IMR-90 (cell line): ENCODE measurements at regions not wholly inside any gene's neighbourhood (a gene's known extent, or its start where the extent isn't known, plus 50 kb on each side); places are given as distances from the start of the nearest gene placed in this dataset.
"Not testable (repeated sequence)": the region's sequence is repeated elsewhere in the genome, so short reads cannot be mapped to it uniquely, and the experiment has no call there.

ENCODE experiments used
- ATAC-seq: fragments of 200-7000 bp; cut with Tn5 transposase; 2 replicates; pipeline ENCODE4 v1.9.1; 2020; ENCODE audit warnings: low read depth, mild to moderate bottlenecking, moderate library complexity
- BruUV-seq: library from RNA; stranded (reverse); fragments of 400-500 nt; replicated peaks from 2 replicates; lab custom pipeline; 2021; lab: Mats Ljungman, UMichigan
- CTCF ChIA-PET: fragments of 300-600 bp; formaldehyde crosslinking; extraction: SDS; loops from one replicate; lab custom pipeline; 2021; ENCODE audit warnings: antibody characterized with exemption; lab: Yijun Ruan, JAX
- POLR2A ChIA-PET: fragments of 300-600 bp; sonication (Branson Sonifier 250); formaldehyde crosslinking; loops from one replicate; lab custom pipeline; 2022; ENCODE audit warnings: antibody characterized with exemption; ENCODE audit not compliant: unreplicated experiment; lab: Charles Lee
- DNase-seq: peaks from one replicate; pipeline ENCODE4 v3.0.0; 2013
- H2AFZ ChIP-seq: replicated peaks from 2 replicates; pipeline ENCODE3; 2013; ENCODE audit warnings: low read length, mild to moderate bottlenecking; ENCODE audit not compliant: poor library complexity
- H2AK5ac ChIP-seq: 2 replicates; pipeline ENCODE4 v1.6.1; 2013; ENCODE audit warnings: low read depth, low read length, inconsistent platforms
- H2AK9ac ChIP-seq: replicated peaks from 2 replicates; pipeline ENCODE3; 2013; ENCODE audit warnings: mild to moderate bottlenecking, low read depth, low read length, moderate library complexity; ENCODE audit not compliant: poor library complexity
- H2BK120ac ChIP-seq: 2 replicates; pipeline ENCODE4 v1.6.1; 2013; ENCODE audit warnings: low read depth, low read length, inconsistent platforms
- H2BK15ac ChIP-seq: 3 replicates; pipeline ENCODE4 v1.6.1; 2013; ENCODE audit warnings: low read depth, low read length, inconsistent platforms
- H2BK20ac ChIP-seq: 2 replicates; pipeline ENCODE4 v1.6.1; 2013; ENCODE audit warnings: low read depth, mild to moderate bottlenecking, inconsistent platforms, low read length, moderate library complexity
- H2BK5ac ChIP-seq: 2 replicates; pipeline ENCODE4 v1.6.1; 2013; ENCODE audit warnings: mild to moderate bottlenecking, low read depth, low read length, inconsistent platforms; ENCODE audit not compliant: poor library complexity, severe bottlenecking
- H3K14ac ChIP-seq: replicated peaks from 2 replicates; pipeline ENCODE4 v1.6.1; 2013; ENCODE audit warnings: low read depth, low read length, inconsistent platforms
- H3K18ac ChIP-seq: 2 replicates; pipeline ENCODE4 v1.6.1; 2013; ENCODE audit warnings: low read depth, low read length, control low read depth
- H3K23ac ChIP-seq: 2 replicates; pipeline ENCODE4 v1.6.1; 2013; ENCODE audit warnings: low read depth, low read length, inconsistent platforms
- H3K27ac ChIP-seq: 2 replicates; pipeline ENCODE4 v1.5.1; 2013; ENCODE audit warnings: mild to moderate bottlenecking, control low read depth, low read length; ENCODE audit not compliant: insufficient read depth
- H3K27me3 ChIP-seq: 2 replicates; pipeline ENCODE4 v1.6.1; 2013; ENCODE audit warnings: low read length; ENCODE audit not compliant: control insufficient read depth, insufficient read depth
- H3K36me3 ChIP-seq: 2 replicates; pipeline ENCODE4 v1.6.1; 2013; ENCODE audit warnings: low read length, mixed read lengths; ENCODE audit not compliant: control insufficient read depth, insufficient read depth
- H3K4ac ChIP-seq: 2 replicates; pipeline ENCODE4 v1.6.1; 2013; ENCODE audit warnings: low read depth, low read length, inconsistent platforms
- H3K4me1 ChIP-seq: 2 replicates; pipeline ENCODE4 v1.6.1; 2013; ENCODE audit warnings: low read length, mixed read lengths; ENCODE audit not compliant: control insufficient read depth, insufficient read depth
- H3K4me2 ChIP-seq: 2 replicates; pipeline ENCODE4 v1.6.1; 2013; ENCODE audit warnings: low read depth, mild to moderate bottlenecking, control low read depth, low read length, moderate library complexity
- H3K4me3 ChIP-seq: 2 replicates; pipeline ENCODE4 v1.5.1; 2013; ENCODE audit warnings: low read depth, mild to moderate bottlenecking, control low read depth, low read length, moderate library complexity; ENCODE audit not compliant: insufficient read depth
- H3K56ac ChIP-seq: 2 replicates; pipeline ENCODE4 v1.6.1; 2013; ENCODE audit warnings: low read length, inconsistent platforms; ENCODE audit not compliant: insufficient read depth; ENCODE audit errors: extremely low read depth
- H3K79me1 ChIP-seq, 2 experiments: 2 replicates each; pipeline ENCODE4 v1.6.1; 2013; ENCODE audit warnings: low read length in 2 of 2, inconsistent platforms in 1 of 2, low read depth in 1 of 2
- H3K9ac ChIP-seq: 2 replicates; pipeline ENCODE4 v1.6.1; 2013; ENCODE audit warnings: low read depth, low read length, control low read depth
- H3K9me1 ChIP-seq: 2 replicates; pipeline ENCODE4 v1.6.1; 2013; ENCODE audit warnings: low read length, inconsistent platforms; ENCODE audit not compliant: insufficient read depth
- H3K9me3 ChIP-seq: 2 replicates; pipeline ENCODE4 v1.6.1; 2013; ENCODE audit warnings: low read length; ENCODE audit not compliant: control insufficient read depth, insufficient read depth
- H4K20me1 ChIP-seq: 2 replicates; pipeline ENCODE4 v1.6.1; 2013; ENCODE audit warnings: low read length, inconsistent platforms; ENCODE audit not compliant: insufficient read depth
- H4K5ac ChIP-seq: 2 replicates; pipeline ENCODE4 v1.6.1; 2013; ENCODE audit warnings: mild to moderate bottlenecking, low read depth, low read length, control low read depth
- H4K8ac ChIP-seq, 2 experiments: 2 replicates each; pipeline ENCODE4 v1.6.1; 2013; ENCODE audit warnings: low read depth in 2 of 2, low read length in 2 of 2, control low read depth in 1 of 2, inconsistent platforms in 1 of 2
- H4K91ac ChIP-seq: 2 replicates; pipeline ENCODE4 v1.6.1; 2013; ENCODE audit warnings: low read depth, low read length, inconsistent platforms; ENCODE audit not compliant: insufficient read depth
- WGBS, 2 experiments: methylation state at CpG; one replicate each; pipeline versions ENCODE4 v1.1.5 to v1.1.7; 2013; ENCODE audit warnings: missing lambda C conversion rate in 2 of 2; ENCODE audit not compliant: insufficient read length in 1 of 2; ENCODE audit errors: extremely low coverage in 2 of 2; 5-methylcytosine and 5-hydroxymethylcytosine counted together
- dilution Hi-C: fragments of 300-500 bp; cut with HindIII; formaldehyde crosslinking; loops from one replicate; pipeline ENCODE4 v1.14.3; 2018; ENCODE audit warnings: low sequenced_read_pairs; ENCODE audit not compliant: unreplicated experiment
- in situ Hi-C: fragments of 300-500 bp; cut with MboI; formaldehyde crosslinking; loops from 3 replicates; pipeline ENCODE4 v1.14.3; 2019; ENCODE audit warnings: low sequenced_read_pairs, inconsistent platforms, mixed read lengths
- intact Hi-C: fragments of 100-400 bp; cut with micrococcal nuclease; formaldehyde crosslinking; loops from 2 replicates; pipeline ENCODE4 v1.10.0; 2022

GRCh38 chrX:121768210-121768609, 720.8 kb downstream of the GLUD2 start:
- H2AK5ac ChIP-seq, H2BK5ac ChIP-seq, H4K5ac ChIP-seq, H2AK9ac ChIP-seq, H3K9me1 ChIP-seq, H3K79me1 ChIP-seq, H2BK15ac ChIP-seq, DNase-seq, H3K36me3 ChIP-seq, H3K4me3 ChIP-seq, H3K56ac ChIP-seq, H3K4ac ChIP-seq, H3K9ac ChIP-seq, H2BK20ac ChIP-seq, H2BK120ac ChIP-seq, H2AFZ ChIP-seq, dilution Hi-C loops, H3K23ac ChIP-seq, in situ Hi-C loops, H3K14ac ChIP-seq, H3K27ac ChIP-seq, intact Hi-C loops, H4K20me1 ChIP-seq, H3K9me3 ChIP-seq, H4K8ac ChIP-seq, POLR2A ChIA-PET, CTCF ChIA-PET, H4K91ac ChIP-seq, H3K18ac ChIP-seq, H3K4me2 ChIP-seq, H3K4me1 ChIP-seq, ATAC-seq, H3K27me3 ChIP-seq, BruUV-seq: not testable (repeated sequence)
- WGBS, 2 experiments, result no CpG with 5 or more reads among the region's 3 CpGs
